SK-N-SH (cell line): ENCODE measurements at regions not wholly inside any gene's neighbourhood (a gene's known extent, or its start where the extent isn't known, plus 50 kb on each side); places are given as distances from the start of the nearest gene placed in this dataset.

ENCODE experiments used
- CTCF ChIA-PET: fragments of 300-600, 350-600 bp; formaldehyde crosslinking; extraction: SDS; loops from one replicate; lab custom pipeline; 2021; lab: Yijun Ruan, JAX
- POLR2A ChIA-PET: fragments of 350-600 bp; sonication (Branson Sonifier 250); formaldehyde crosslinking; extraction: SDS; loops from one replicate; lab custom pipeline; 2020; ENCODE audit warnings: antibody characterized with exemption, inconsistent platforms; lab: Yijun Ruan, JAX
- DNase-seq: peaks from one replicate; pipeline ENCODE4 v3.0.0; 2012
- H2AFZ ChIP-seq: fragments of 200-600 bp; sonication (generic); 2 replicates; pipeline ENCODE4 v1.8.1; 2016; ENCODE audit warnings: antibody characterized with exemption, mild to moderate bottlenecking, low read depth
- H3F3A ChIP-seq: fragments of 200-600 bp; sonication (generic); replicated peaks from 2 replicates; pipeline ENCODE3; 2016; ENCODE audit warnings: antibody characterized with exemption, mild to moderate bottlenecking; ENCODE audit not compliant: insufficient read depth
- H3K27ac ChIP-seq, 2 experiments: fragments of 200-500 bp in 1 of 2; fragments of 200-600 bp in 1 of 2; sonication (Bioruptor generic) in 1 of 2; sonication (generic), shearing (Covaris generic) in 1 of 2; 2 replicates each; pipeline versions ENCODE4 v1.5.1 to v1.6.1; 2014 to 2016; ENCODE audit warnings: low read depth in 2 of 2, inconsistent platforms in 1 of 2, low read length in 1 of 2, mild to moderate bottlenecking in 1 of 2, mixed read lengths in 1 of 2
- H3K27me3 ChIP-seq: fragments of 200-600 bp; sonication (generic), shearing (Covaris generic); 2 replicates; pipeline ENCODE4 v1.6.1; 2016; ENCODE audit warnings: mixed run types; ENCODE audit not compliant: insufficient read depth
- H3K36me3 ChIP-seq, 2 experiments: fragments of 200-500 bp in 1 of 2; fragments of 200-600 bp in 1 of 2; sonication (Bioruptor generic) in 1 of 2; sonication (generic) in 1 of 2; replicated peaks in 1 of 2; 2 replicates each; pipeline versions ENCODE3 to v1.5.1; 2014 to 2016; ENCODE audit warnings: low read length in 1 of 2, mild to moderate bottlenecking in 1 of 2; ENCODE audit not compliant: insufficient read depth in 2 of 2, control insufficient read depth in 1 of 2
- H3K4me1 ChIP-seq, 2 experiments: fragments of 200-500 bp in 1 of 2; fragments of 200-600 bp in 1 of 2; sonication (Bioruptor generic) in 1 of 2; sonication (generic), shearing (Covaris generic) in 1 of 2; 2 replicates each; pipeline versions ENCODE4 v1.5.1 to v1.6.1; 2014 to 2016; ENCODE audit warnings: low read depth in 1 of 2, low read length in 1 of 2, mixed run types in 1 of 2; ENCODE audit not compliant: insufficient read depth in 2 of 2, control insufficient read depth in 1 of 2
- H3K4me2 ChIP-seq: fragments of 200-600 bp; sonication (generic), shearing (Covaris generic); 2 replicates; pipeline ENCODE4 v1.6.1; 2017; ENCODE audit warnings: mixed run types
- H3K4me3 ChIP-seq, 2 experiments: fragments of 200-500 bp in 1 of 2; fragments of 200-600 bp in 1 of 2; sonication (Bioruptor generic) in 1 of 2; sonication (generic), shearing (Covaris generic) in 1 of 2; 2 replicates each; pipeline versions ENCODE4 v1.5.1 to v1.8.1; 2014 to 2016; ENCODE audit warnings: low read depth in 2 of 2, inconsistent platforms in 1 of 2, low read length in 1 of 2, mild to moderate bottlenecking in 1 of 2, mixed read lengths in 1 of 2, moderate library complexity in 1 of 2
- H3K79me2 ChIP-seq: fragments of 200-600 bp; sonication (generic); 2 replicates; pipeline ENCODE4 v1.8.1; 2017; ENCODE audit warnings: mild to moderate bottlenecking; ENCODE audit not compliant: insufficient read depth
- H3K9ac ChIP-seq: fragments of 200-600 bp; sonication (generic); 2 replicates; pipeline ENCODE4 v1.6.1; 2017; ENCODE audit warnings: mixed run types
- H3K9me2 ChIP-seq: fragments of 200-600 bp; sonication (generic); 2 replicates; pipeline ENCODE4 v1.6.1; 2017; ENCODE audit warnings: mixed run types
- H3K9me3 ChIP-seq: fragments of 200-600 bp; sonication (generic); 2 replicates; pipeline ENCODE4 v1.6.1; 2017; ENCODE audit warnings: mixed run types, mild to moderate bottlenecking, moderate library complexity
- H4K20me1 ChIP-seq: fragments of 200-600 bp; sonication (generic); 2 replicates; pipeline ENCODE4 v1.6.1; 2017; ENCODE audit warnings: mild to moderate bottlenecking, mixed run types; ENCODE audit not compliant: insufficient read depth
- FOSL2 ChIP-seq: IDR thresholded peaks from 2 replicates; pipeline ENCODE4 v1.4.0; 2012; ENCODE audit warnings: low read depth, mild to moderate bottlenecking, moderate library complexity, borderline replicate concordance
- GABPA ChIP-seq: IDR thresholded peaks from 2 replicates; pipeline ENCODE4 v1.4.0; 2012; ENCODE audit warnings: low read depth, mild to moderate bottlenecking
- GATA2 ChIP-seq: sonication (generic); formaldehyde crosslinking; IDR thresholded peaks from 2 replicates; pipeline ENCODE4 v1.5.0; 2020; ENCODE audit warnings: mild to moderate bottlenecking, missing genetic modification reagents
- IRF3 ChIP-seq: fragments of 150-350 bp; IDR thresholded peaks from 2 replicates; pipeline ENCODE4 v1.6.1; 2016; ENCODE audit warnings: mild to moderate bottlenecking, low read depth, low read length
- MXI1 ChIP-seq: IDR thresholded peaks from 2 replicates; pipeline ENCODE4 v1.6.1; 2012; ENCODE audit warnings: mild to moderate bottlenecking, low read depth, low read length, improper control_type of control experiment
- NFIC ChIP-seq: IDR thresholded peaks from 2 replicates; pipeline ENCODE4 v1.4.0; 2012; ENCODE audit warnings: borderline replicate concordance
- POLR2AphosphoS5 ChIP-seq: IDR thresholded peaks from 2 replicates; pipeline ENCODE4 v1.6.1; 2012; ENCODE audit warnings: low read depth, low read length
- RAD21 ChIP-seq: IDR thresholded peaks from 2 replicates; pipeline ENCODE4 v1.6.1; 2012; ENCODE audit warnings: mild to moderate bottlenecking, low read length
- RCOR1 ChIP-seq: fragments of 150-350 bp; IDR thresholded peaks from 2 replicates; pipeline ENCODE4 v1.6.1; 2017; ENCODE audit warnings: antibody characterized with exemption, low read length
- RXRA ChIP-seq: IDR thresholded peaks from 2 replicates; pipeline ENCODE4 v1.4.0; 2012; ENCODE audit warnings: low read depth, mild to moderate bottlenecking, borderline replicate concordance
- SIN3A ChIP-seq: IDR thresholded peaks from 2 replicates; pipeline ENCODE4 v1.6.1; 2012; ENCODE audit warnings: low read depth, mild to moderate bottlenecking, low read length, moderate library complexity, borderline replicate concordance
- TAF1 ChIP-seq: IDR thresholded peaks from 2 replicates; pipeline ENCODE4 v1.6.1; 2012; ENCODE audit warnings: low read depth, mild to moderate bottlenecking, low read length, moderate library complexity, borderline replicate concordance
- TCF12 ChIP-seq: IDR thresholded peaks from 2 replicates; pipeline ENCODE4 v1.4.0; 2012
- TEAD4 ChIP-seq: IDR thresholded peaks from 2 replicates; pipeline ENCODE4 v1.4.0; 2012; ENCODE audit warnings: mild to moderate bottlenecking, borderline replicate concordance; ENCODE audit not compliant: insufficient read depth
- USF2 ChIP-seq: fragments of 150-350 bp; IDR thresholded peaks from 2 replicates; pipeline ENCODE4 v1.6.1; 2017; ENCODE audit warnings: antibody characterized with exemption, low read length, low read depth, borderline replicate concordance
- WGBS: methylation state at CpG from one replicate; pipeline ENCODE4 v1.1.6; 2017; ENCODE audit warnings: low lambda C conversion rate; 5-methylcytosine and 5-hydroxymethylcytosine counted together

GRCh38 chr22:48737461-48738203 is 1090.0 kb downstream of the BRD1 start:
- no peak overlapping the region for H3K27ac ChIP-seq
- H3K9ac ChIP-seq: no peak overlapping the region
- H3K9me3 ChIP-seq: no peaks in the 10 kb centered on the region
- POLR2A ChIA-PET: no interaction called here
- H3K79me2 ChIP-seq: no peaks in the 10 kb centered on the region
- no peak overlapping the region for H2AFZ ChIP-seq
- no peak overlapping the region for H3K4me2 ChIP-seq
- H3K4me3 ChIP-seq: no peak overlapping the region
- 36% methylated on average over 12 of the region's 22 CpGs for WGBS
- H3K27me3 ChIP-seq: no peaks in the 10 kb centered on the region; the same call in 1 of the 2 replicates
- no peaks in the 10 kb centered on the region for H3K36me3 ChIP-seq
- TF ChIP-seq MXI1: no peak
- no peak for TF ChIP-seq SIN3A
- TF ChIP-seq NFIC: no peak
- TF ChIP-seq TAF1: no peak
- TF ChIP-seq GATA2: no peak
- no peak for TF ChIP-seq RAD21
- TF ChIP-seq FOSL2: no peak
- no peak for TF ChIP-seq POLR2AphosphoS5
- no peak for TF ChIP-seq RXRA
- H3K4me1 ChIP-seq: no peaks in the 10 kb centered on the region
- no peaks in the 10 kb centered on the region for H4K20me1 ChIP-seq
- H3K9me2 ChIP-seq: no peaks in the 10 kb centered on the region
- CTCF ChIA-PET: no interaction called here
- DNase-seq: no peak
- no peaks in the 10 kb centered on the region for H3F3A ChIP-seq

- POLR2A ChIA-PET: no interaction called here
- H3K4me3 ChIP-seq: no peak overlapping the region
- no peak for TF ChIP-seq TCF12
- no peak for TF ChIP-seq IRF3
- TF ChIP-seq SIN3A: no peak
- no peak for TF ChIP-seq RCOR1
- TF ChIP-seq TEAD4: no peak
- TF ChIP-seq FOSL2: no peak
- TF ChIP-seq GABPA: no peak
- no peak for TF ChIP-seq USF2
- TF ChIP-seq RAD21: no peak
- no peaks in the 10 kb centered on the region; the same call in 1 of the 2 replicates for H3K27me3 ChIP-seq
- no peak overlapping the region for H2AFZ ChIP-seq
- H3K9me2 ChIP-seq: no peaks in the 10 kb centered on the region
- DNase-seq: no peak
- no peak overlapping the region for H3K27ac ChIP-seq
- no peak overlapping the region for H3K9ac ChIP-seq
- no peaks in the 10 kb centered on the region for H3F3A ChIP-seq
- CTCF ChIA-PET: no interaction called here
- H4K20me1 ChIP-seq: no peaks in the 10 kb centered on the region
- no peaks in the 10 kb centered on the region for H3K4me1 ChIP-seq
- no peaks in the 10 kb centered on the region for H3K9me3 ChIP-seq
- no peak overlapping the region for H3K4me2 ChIP-seq
- H3K79me2 ChIP-seq: no peaks in the 10 kb centered on the region
- no peaks in the 10 kb centered on the region for H3K36me3 ChIP-seq
- 44% methylated on average over 26 of the region's 29 CpGs for WGBS
These were observed 1090.8 kb downstream of the BRD1 start for GRCh38 chr22:48736593-48737460.
